Stimulated activated CD4-positive, alpha-beta T cell treated with anti-CD3 and anti-CD28 coated beads, Interleukin-2, amount 100 ng/mL, for 48 hours (primary cell): ENCODE measurements at regions not wholly inside any gene's neighbourhood (a gene's known extent, or its start where the extent isn't known, plus 50 kb on each side); places are given as distances from the start of the nearest gene placed in this dataset.
A peak's percentile ranks its signal among the peaks of the same experiment; 100 is the strongest.
"Not testable (repeated sequence)": the region's sequence is repeated elsewhere in the genome, so short reads cannot be mapped to it uniquely, and the experiment has no call there.

Experiments used
- DNase-seq, 2 donors: peaks; one replicate each; pipeline ENCODE4 v3.0.0-alpha.2; 2020

DNA sequence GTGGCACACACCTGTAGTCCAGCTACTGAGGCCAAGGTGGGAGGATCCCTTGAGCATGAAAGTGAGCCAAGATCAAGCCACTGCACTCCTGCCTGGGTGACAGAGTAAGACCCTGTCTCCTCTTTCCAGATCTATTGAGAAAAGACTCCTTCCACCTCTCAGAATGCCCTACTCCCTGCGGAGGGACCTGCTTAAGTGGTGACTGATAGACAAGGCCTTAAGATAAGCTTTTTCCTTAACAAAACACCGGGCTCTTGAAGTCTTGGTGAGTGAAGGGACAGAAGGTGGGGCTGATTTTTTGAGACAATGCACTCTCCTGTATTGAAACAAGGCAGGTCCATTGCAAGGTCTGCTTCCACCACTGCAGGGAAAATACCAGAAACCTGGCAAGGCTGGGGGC, 338.4 kb upstream of the FRG2C start:
- DNase-seq, result no peak

DNA sequence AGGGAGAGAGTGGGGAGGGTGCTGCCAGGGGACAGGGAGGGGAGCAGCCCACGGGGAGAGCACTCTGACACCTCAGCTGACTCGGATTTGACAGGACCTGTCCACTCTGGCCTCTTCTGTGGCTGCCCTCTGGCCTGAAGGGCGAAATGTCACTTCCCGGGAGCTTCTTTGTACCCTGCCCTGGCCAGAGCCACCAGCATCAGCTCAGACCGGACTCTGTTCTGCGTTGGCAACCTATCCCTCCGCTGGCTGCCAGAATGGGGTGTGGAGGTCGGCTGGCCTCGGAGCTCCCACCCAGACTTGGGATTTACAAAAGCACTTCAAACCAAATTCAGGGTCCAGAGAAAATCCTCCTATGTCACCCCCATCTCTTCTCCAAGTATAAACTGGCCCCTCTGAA, 336.7 kb upstream of the FRG2C start:
- no peak for DNase-seq

DNA sequence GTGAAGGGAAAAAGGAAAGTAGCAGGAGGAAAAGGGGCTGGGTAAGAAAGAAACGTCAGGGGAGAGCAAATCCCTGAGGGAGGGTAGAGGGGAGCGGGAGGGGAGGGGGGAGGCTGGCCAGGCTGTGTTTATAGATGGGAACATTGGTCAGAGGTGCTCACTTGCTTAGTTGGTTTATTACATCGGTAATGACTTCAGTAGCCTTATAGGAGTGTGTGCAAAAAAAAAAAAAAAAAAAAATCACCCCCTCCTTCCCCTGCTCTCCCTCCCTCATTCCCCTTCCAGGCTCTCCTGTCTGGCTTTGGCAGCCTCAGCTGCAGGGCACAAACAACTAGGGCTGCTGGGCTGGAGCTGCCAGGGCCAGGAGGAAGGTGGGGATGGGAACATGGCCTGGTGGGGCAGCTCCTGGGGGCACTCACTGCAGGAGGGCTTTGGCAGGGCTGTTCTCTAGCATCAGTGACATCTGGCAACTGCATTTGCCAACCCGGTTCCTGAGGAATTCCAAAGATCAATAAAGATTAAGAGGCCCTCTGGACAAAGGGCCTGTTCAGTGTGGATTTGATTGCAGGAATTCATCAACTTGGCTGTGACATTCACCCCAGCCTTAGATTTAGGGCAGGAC, 334.5 kb upstream of the FRG2C start:
- no peak for DNase-seq

DNA sequence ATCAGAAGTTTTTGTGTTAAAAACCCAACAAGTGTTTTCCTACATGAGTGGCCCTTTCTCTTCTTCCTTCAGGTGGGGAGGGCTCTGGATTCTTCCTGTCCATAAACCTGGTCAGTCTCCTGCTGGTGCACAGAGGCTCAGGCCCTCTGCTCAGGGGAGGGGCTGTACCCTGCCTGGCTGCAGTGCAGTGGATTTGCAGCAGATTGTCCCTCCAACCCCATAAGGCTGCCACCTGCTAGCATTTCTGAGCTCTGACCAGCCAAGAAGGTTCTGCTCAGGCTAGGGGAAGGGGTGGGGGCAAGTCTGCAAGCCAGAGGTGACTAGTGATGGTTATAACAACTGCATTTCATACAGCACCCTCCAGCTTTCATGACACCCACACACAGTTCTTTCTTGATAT, 333.7 kb upstream of the FRG2C start:
- DNase-seq, result not testable (repeated sequence)

DNA sequence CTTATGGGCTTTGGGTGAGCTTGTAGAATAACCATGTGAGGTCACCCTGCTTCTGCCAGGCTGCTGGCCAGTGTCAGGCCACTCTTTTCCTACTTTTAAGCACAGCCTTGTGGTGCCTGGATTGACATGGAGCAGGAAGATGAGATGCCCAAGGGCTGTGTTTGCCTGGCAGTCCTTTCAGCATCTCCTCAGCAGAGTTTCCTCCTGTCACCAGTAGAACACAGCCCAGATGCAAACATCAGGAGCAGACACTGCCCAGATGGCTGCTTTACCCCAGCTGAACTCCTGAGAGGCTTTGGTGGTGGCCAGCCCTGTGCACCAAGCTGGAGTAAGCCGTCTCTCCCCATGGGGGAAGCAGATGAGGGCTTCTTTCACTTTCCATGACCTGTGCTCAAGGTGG, 332.0 kb upstream of the FRG2C start:
- DNase-seq, result not testable (repeated sequence)

DNA sequence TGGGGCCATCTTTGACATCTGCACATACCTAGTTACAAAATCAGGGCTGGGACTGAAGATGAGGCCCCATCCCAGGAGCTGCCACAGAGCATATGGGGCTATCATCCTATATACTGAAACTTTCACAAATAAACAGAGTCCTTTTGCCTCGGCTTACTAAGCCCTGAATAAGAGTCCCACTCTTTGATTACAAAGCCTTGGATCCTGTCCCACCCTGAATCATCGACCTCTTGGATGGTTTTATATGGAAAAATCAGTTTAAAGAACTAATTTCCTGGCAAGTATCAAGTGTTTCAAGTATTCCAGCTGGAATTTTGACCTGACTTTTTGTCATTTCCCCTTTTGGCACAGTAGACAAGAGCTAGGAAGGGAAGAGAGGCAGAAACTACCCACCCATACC, 331.3 kb upstream of the FRG2C start:
- no peak for DNase-seq

DNA sequence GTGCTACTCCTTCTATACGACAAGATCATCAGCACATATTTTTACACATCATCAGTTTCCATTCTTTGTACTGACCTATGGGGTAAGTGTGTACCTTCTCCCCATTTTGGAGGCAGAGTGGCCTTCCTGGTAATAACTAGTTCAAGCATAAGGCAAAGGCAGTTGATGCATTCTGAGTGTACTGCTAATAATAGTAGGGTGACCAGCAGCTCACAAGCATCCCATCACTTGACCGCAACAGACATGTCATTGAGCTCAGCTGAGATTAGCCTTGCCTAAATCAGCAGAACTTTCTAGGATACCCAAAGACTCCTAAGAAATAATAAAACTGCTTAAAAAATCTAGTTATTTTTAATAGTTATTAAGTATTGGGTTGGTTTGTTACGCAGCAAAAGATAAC, 329.8 kb upstream of the FRG2C start:
- no peak for DNase-seq

DNA sequence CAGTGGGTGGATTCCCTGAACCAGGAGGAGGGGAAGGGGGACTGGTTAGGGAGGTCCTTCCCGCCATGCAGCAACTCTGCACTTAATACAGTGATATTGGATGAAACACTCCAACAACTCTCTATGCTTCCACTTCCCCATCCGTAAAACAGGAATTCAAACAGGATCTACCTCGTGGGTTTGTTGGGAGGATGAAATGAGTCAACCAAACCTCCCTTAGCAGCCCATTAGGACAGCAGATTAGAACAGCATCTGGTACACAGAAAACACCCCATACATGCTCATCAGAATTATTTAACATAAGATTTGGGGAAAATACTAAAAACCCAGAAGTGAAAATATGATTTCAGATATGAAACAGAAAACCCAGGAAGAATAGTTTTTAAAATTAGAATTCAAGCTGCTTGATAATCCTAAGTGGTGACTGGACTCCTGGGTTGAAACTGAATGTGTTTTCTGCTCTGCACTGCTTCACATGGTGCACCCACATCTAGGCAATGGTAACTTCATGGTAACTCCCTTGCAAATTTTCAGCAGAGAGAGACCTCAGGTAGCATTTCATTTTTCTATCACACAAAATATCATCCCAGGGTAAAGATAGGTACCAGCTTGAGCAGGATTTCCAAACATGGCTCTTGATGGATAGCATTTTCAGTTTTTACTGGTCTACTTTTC, 326.8 kb upstream of the FRG2C start:
- no peak for DNase-seq

DNA sequence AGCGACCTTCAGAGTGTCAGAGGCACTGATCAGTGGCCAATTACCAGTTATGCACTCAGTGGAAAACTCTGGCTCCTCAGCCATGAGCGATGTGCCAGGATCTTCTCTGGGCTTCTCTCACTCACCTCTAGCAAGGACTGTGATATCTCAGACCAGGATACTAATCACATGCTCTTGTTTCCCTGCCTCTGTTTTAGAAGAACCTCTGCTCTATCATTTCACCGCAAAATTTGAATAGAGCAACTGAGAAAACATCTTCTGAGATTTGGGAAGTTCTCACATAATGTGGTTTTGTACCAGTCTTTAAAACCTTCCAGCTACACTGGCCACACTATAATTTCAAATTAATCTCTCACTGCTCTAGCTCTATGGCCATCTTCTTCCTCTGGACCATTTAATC, 325.8 kb upstream of the FRG2C start:
- DNase-seq, result no peak

DNA sequence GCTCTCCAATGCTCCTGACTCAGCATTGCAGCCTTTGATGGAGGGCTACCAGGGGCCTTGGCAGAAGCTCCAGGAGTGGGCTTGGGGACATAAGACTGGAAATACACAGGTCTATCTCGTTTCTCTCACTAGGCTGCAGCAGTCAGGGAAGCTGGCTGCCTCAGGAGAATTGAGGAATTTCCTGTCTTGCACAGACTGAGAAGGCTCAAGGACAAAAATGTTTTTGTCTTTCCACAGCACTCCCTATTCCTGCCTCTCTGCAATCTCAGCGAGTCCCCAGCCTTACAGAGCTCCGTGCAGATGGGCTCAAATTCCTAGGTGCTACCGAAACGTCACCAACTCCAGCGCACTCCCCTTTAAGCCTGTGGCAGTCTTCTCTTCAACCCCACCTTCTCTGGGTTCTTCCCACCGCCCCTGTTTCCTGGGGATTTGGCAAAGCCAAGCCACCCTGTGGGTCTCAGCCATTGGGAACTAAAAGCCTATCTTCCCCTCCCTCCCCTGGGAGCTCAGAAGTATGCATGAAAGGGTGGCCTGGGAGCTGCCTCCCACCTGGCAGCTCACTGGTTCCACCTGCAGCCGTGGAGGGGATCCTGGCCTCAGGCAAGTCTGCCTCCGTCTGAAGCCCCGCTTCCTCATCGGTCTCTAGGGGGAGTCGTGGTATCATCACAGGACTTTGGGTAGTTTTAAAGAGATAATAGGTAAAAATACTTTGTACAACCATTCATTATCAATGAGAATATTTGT, 322.6 kb upstream of the FRG2C start:
- no peak for DNase-seq

DNA sequence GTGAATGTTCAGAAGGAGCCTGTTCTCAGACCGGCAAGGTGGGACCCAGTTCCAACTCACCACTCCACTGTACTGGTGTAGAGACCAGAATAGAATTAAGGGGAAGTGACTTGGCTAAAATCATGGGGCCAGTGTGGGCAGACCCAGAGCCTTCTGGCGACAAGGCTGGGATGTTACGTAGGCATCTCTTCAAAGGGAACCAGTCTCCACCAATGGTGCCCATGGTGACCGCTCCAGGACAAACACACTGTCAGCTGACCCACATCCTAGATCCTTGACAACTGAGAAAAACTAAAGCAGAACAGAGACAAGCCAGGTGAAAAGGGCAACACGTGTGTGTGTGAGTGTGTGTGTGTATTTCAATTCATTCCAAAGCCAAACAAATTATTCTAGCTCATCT, 321.7 kb upstream of the FRG2C start:
- DNase-seq, result no peak

DNA sequence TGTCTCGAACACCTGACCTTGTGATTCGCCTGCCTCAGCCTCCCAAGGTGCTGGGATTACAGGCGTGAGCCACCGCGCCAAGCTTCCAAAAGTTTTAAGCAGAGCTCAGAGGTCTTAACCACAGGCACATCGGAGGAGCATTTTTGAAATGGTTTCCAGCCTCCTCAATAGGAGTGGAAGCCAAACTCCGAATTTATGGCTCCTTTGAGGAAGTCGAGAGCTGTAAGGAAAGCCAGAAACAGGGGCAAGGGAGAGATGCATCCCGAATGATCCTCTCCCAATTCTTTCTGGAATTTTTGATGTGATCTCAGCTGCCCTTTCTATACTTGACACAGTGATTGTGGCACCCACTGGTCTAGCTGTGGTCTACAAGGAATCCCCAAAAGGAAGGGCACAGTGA, 313.6 kb upstream of the FRG2C start:
- DNase-seq, result not testable (repeated sequence)

DNA sequence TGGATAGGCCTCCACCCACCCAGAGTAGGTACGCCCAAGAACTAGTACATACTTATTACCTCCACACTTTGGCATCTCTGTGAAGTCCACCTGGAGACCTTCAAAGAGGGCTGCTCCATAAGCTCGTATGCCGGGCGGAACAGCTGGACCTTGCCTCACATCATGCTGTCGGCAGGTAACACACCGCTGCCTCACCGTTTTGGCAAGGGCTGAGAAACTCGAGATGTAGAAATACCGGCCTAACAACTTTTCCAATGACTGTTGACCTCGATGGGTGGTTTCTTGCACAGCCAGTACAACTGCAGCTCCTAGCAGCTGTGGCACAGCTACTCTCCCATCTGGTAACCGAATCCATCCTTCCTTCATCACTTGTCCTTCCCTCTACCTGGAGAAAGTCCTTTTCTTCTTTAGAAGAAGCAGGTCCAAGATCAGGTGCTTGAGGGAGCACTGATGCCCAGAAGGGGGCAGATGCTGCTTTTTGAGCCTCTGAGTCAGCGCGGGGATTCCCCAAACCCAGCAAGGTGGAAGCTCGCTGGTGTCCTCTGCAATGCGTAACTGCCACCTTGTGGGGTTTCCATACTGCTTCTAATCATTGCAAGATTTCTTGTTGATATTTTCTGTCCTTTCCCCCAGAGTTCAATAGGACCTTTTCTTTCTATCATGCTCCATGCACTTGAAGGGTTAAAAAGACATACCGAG, 301.9 kb upstream of the FRG2C start:
- peak; percentile 35 to 38 for DNase-seq

DNA sequence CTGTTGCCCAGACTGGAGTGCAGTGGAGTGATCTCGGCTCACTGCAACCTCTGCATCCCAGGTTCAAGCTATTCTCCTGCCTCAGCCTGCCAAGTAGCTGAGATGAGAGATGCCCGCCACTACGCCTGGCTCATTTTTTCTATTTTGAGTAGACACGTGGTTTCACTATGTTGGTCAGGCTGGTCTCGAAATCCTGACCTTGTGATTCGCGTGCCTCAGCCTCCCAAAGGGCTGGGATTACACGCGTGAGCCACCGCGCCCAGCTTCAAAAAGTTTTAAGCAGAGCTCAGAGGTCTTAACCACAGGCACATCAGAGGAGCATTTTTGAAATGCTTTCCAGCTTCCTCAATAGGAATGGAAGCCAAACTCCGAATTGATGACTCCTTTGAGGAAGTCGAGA, 291.2 kb upstream of the FRG2C start:
- not testable (repeated sequence) for DNase-seq

DNA sequence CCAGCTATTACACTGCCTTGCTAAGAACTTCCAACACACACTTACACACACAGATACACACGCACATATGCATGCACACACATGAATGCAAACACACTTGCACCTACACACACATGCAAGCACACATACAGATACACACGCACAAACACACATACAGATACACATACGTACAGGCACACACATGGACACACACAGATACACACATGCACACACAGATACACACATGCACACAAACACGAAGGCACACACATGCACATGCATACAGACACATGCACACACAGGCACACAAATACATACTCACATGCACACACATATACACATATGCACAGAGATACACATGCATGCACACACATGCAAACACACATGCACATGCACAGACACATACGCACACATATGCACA, 284.3 kb upstream of the FRG2C start:
- not testable (repeated sequence) for DNase-seq

DNA sequence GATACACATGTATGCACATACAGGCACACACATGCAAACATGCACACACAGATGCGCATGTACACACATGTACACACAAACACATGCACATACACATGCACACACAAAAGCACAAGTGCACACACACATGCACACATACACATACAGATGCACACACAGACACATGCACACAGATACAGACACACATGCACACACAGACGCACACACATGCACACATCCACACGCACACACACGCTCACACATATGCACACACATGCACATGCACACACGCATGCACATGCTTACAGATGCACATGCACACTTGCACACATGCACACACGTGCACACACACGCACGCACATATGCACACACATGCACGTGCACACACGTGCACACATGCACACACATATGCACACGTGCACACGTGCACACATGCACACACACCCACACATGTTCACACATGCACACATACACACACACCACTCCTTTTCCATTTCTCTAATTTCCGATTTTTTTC, 283.8 kb upstream of the FRG2C start:
- no peak for DNase-seq

DNA sequence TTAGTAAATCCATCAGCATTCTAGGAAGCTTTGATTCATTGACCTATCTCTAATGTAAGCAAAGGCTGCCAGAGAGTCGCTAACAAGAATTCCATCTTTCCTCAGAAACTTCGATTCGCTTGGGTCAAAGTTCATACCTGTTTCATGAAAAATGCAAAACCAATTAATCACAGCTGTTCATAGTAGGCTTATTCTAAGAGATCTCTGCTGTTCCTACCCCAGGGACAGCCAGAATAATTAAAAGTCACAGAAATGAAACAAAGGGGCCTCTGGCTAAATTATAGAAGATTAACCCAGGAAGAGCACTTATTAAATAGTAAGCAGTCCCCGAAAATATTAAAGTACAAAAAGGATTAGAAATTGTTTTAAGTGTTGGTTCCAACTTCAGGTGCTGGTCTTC, 280.1 kb upstream of the FRG2C start:
- not testable (repeated sequence) for DNase-seq

DNA sequence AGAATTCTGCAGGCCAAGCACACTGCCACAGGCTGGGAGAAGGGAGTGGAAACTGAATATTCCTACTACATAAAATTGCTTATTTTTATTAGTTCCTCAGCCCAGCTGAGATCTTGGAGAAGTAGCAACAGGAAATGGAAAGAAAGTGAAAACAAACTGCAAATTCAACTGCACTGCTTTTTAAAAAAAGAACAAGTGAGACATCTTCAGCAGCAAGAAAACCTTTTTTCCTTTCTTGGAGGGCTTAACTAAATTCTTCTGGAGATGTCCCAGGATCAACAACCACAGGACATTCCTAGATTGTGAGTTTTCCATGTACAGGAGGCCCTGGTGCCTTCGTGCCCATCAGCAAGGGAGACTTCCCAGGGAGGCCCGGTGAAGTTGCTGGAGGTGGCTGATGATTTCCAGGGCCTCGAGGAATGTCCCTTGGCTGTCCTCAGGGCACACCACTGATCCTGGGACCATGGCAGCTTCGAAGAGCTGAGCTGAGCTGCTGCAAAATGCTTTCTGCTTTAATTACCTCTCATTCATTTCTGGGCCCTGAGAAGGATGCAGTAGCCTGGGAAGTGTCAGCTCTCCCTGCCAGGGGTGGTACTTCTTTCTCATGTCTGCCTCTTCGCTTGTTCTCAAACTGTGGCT, 275.5 kb upstream of the FRG2C start:
- not testable (repeated sequence) for DNase-seq

DNA sequence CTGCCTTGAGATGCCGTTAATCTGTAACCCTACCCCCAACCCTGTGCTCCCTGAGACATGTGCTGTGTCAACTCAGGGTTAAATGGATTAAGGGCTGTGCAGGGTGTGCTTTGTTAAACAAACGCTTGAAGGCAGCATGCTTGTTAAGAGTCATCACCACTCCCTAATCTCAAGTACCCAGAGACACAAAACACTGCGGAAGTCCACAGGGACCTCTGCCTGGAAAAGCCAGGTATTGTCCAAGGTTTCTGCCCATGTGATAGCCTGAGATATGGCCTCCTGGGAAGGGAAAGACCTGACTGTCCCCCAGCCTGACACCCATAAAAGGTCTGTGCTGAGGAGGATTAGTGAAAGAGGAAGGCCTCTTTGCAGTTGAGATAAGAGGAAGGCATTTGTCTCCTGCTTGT, 270.8 kb upstream of the FRG2C start:
- DNase-seq, result not testable (repeated sequence)

DNA sequence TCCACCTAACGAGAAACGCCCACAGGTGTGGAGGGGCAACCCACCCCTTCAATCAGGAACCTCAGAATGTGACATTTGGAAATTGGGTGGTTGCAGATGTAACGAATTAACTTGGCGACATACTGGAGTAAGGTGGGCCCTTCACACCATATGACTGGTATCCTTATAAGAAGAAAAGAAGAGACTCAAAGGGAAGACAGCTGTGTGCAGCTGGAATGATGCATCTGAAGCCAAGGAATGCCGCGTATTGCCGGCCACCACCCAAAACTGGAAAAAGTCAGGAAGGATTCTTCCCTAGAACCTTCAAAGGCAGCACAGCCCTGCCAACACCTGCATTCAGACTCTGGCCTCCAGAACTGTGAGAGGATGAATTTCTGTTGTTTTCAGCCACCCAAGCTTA, 270.0 kb upstream of the FRG2C start:
- DNase-seq, result not testable (repeated sequence)

DNA sequence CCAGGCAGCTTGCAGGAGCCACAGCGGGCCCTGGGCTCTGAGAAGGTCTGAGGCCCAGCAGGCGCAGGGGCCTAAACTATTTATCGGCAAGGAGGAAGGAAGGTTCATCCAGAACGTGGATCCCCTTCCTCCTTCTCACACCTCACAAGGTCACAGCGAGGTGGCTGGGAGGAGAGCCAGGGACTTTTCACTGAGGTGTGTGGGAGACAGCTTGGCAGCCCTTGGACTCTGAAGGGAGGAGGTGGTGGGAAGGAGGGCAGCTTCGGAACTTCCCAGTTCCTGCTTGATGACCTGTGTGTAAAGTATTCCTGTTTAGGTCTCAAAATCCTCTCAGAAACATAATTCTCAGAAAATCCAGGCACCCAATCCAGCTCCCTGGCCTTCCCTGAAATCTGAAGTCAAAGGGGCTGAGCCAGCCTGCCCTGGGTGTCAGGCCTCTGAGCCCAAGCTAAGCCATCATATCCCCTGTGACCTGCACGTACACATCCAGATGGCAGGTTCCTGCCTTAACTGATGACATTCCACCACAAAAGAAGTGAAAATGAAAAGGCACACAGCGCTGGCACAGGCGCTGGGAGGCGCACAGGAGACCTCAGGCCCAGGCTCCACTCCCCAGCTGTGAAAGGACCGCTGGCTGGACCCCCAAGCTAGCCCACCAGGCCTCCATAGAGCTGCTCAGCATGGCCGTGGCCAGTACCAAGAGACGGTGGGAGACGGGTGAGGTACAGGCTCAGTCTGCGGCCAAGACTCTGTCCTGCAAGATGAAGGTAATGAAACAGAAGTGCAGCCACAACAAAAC, 269.4 kb upstream of the FRG2C start:
- not testable (repeated sequence) for DNase-seq
